Kidney (tissue), 13 donors: ENCODE measurements at regions not wholly inside any gene's neighbourhood (a gene's known extent, or its start where the extent isn't known, plus 50 kb on each side); places are given as distances from the start of the nearest gene placed in this dataset.

Experiments used
- DNase-seq, 5 donors: peaks; one replicate each; pipeline ENCODE4 v3.0.0-alpha.2; 2013 to 2020
- FAIRE-seq: peaks from 2 replicates; lab custom pipeline; 2012; peaks lifted over from hg19 to GRCh38; lab: Jason Lieb, UNC
- H3K27ac ChIP-seq, 2 donors: one replicate each; pipeline ENCODE4 v1.7.0; 2013; ENCODE audit warnings: low read depth in 2 of 2, low read length in 2 of 2, inconsistent platforms in 1 of 2
- H3K27me3 ChIP-seq: one replicate; pipeline ENCODE4 v1.7.1; 2013; ENCODE audit warnings: low read length, inconsistent platforms; ENCODE audit not compliant: control insufficient read depth, insufficient read depth
- H3K36me3 ChIP-seq, 3 donors: one replicate each; pipeline versions ENCODE4 v1.7.0 to v1.7.1; 2013; ENCODE audit warnings: low read length in 3 of 3, control low read depth in 1 of 3, inconsistent platforms in 1 of 3; ENCODE audit not compliant: insufficient read depth in 3 of 3, control insufficient read depth in 2 of 3
- H3K4me1 ChIP-seq, 3 donors: one replicate each; pipeline versions ENCODE4 v1.7.0 to v1.7.1; 2013; ENCODE audit warnings: low read length in 3 of 3, inconsistent platforms in 1 of 3, low read depth in 1 of 3; ENCODE audit not compliant: control insufficient read depth in 2 of 3, insufficient read depth in 2 of 3
- H3K4me3 ChIP-seq, 3 donors: one replicate each; pipeline versions ENCODE4 v1.7.0 to v1.8.1; 2013; ENCODE audit warnings: low read length in 3 of 3, control low read depth in 1 of 3, inconsistent platforms in 1 of 3
- H3K9ac ChIP-seq, 3 donors: one replicate each; pipeline versions ENCODE4 v1.7.0 to v1.7.1; 2013; ENCODE audit warnings: low read length in 3 of 3, control low read depth in 1 of 3, inconsistent platforms in 1 of 3
- H3K9me3 ChIP-seq, 3 donors: one replicate each; pipeline versions ENCODE4 v1.7.0 to v1.7.1; 2013; ENCODE audit warnings: low read length in 3 of 3, control low read depth in 1 of 3, inconsistent platforms in 1 of 3; ENCODE audit not compliant: control insufficient read depth in 2 of 3, insufficient read depth in 1 of 3
- intact Hi-C: fragments of 100-400 bp; cut with DNase I; formaldehyde crosslinking; loops from one replicate; pipeline ENCODE4 v1.11.1; 2022
- TF ChIP-seq, protein P1 (sequence below): IDR thresholded peaks from 3 replicates; pipeline ENCODE4 v1.5.1; 2012; ENCODE audit warnings: mild to moderate bottlenecking, moderate library complexity, borderline replicate concordance; ENCODE audit not compliant: insufficient read depth; ENCODE audit errors: extremely low read depth
- donor health status: control.
- donor health status: control.
- donor health status: control.
- donor health status: control.
- donor health status: control.
- donor health status: DM: yes; HTN: yes; CAD: no.
- donor health status: Normal renal cell carcinoma (clear cell type).

DNA sequence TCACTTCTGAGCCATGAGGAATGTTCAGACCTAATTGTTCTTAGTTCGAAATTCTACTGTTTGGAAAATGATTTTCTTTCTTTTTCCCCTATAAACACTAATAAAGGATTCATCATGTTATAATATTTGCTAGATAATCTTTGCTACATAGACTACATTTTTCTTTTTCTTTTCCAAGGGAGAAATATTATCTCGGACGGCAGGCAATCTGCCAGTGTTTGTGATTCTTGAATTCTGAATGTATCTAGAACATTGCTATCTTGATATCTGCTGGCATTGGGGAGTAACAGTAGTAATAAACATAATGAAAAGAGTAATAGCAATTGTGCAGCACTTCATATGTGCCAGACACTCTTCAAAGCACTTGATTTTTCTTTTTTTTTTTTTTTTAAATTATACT lies 107.7 kb upstream of the ZNF32 start:
- Histone ChIP-seq H3K9ac (no peak overlapping the region), H3K9me3 (no peaks in the 10 kb centered on the region), H3K27ac (no peak overlapping the region), H3K4me1 (no peaks in the 10 kb centered on the region), H3K4me3 (no peak overlapping the region), H3K36me3 (no peaks in the 10 kb centered on the region), H3K27me3 (no peaks in the 10 kb centered on the region)
- no peak for DNase-seq
- FAIRE-seq: no peak
- intact Hi-C loops: no loop called here
- TF ChIP-seq, protein P1, sequence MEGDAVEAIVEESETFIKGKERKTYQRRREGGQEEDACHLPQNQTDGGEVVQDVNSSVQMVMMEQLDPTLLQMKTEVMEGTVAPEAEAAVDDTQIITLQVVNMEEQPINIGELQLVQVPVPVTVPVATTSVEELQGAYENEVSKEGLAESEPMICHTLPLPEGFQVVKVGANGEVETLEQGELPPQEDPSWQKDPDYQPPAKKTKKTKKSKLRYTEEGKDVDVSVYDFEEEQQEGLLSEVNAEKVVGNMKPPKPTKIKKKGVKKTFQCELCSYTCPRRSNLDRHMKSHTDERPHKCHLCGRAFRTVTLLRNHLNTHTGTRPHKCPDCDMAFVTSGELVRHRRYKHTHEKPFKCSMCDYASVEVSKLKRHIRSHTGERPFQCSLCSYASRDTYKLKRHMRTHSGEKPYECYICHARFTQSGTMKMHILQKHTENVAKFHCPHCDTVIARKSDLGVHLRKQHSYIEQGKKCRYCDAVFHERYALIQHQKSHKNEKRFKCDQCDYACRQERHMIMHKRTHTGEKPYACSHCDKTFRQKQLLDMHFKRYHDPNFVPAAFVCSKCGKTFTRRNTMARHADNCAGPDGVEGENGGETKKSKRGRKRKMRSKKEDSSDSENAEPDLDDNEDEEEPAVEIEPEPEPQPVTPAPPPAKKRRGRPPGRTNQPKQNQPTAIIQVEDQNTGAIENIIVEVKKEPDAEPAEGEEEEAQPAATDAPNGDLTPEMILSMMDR: no peak

DNA sequence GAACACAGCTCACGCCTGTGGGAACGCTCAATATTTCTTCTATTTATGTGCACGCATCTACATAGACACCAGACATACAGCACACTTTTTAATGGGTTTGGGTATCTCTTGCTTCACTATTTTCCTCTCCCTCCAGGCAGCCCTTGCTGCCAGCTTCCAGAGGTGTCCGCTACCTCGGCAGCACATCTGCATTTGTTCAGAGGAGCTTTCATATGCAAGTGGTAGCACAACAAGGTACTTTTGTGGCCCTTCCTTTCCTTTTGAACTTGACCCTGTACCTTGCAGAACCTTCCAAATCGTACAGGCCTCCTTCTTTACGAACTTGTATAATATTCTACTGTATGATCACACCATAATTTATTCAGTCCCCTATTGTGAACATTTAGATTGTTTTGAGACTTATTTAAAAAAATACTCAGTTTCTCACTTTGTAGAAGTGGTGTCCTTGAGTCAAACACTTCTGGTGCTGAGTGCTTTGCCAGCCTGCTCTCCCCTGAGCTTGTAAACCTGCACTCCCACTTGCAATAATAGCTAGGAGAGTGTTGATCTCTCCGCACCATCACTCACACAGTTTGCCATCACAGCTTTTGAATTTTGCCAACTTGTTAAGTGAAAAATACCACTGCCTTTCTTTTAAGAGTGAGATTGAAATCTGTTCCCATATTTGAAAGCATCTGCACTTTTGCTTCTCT lies 106.0 kb upstream of the ZNF32 start:
- Histone ChIP-seq H3K4me1 (no peaks in the 10 kb centered on the region), H3K4me3 (no peak overlapping the region), H3K36me3 (no peaks in the 10 kb centered on the region), H3K27ac (no peak overlapping the region), H3K27me3 (no peaks in the 10 kb centered on the region), H3K9ac (no peak overlapping the region), H3K9me3 (no peaks in the 10 kb centered on the region)
- TF ChIP-seq, protein P1: no peak
- intact Hi-C loops: no loop called here
- DNase-seq (no peak), FAIRE-seq (no peak)

DNA sequence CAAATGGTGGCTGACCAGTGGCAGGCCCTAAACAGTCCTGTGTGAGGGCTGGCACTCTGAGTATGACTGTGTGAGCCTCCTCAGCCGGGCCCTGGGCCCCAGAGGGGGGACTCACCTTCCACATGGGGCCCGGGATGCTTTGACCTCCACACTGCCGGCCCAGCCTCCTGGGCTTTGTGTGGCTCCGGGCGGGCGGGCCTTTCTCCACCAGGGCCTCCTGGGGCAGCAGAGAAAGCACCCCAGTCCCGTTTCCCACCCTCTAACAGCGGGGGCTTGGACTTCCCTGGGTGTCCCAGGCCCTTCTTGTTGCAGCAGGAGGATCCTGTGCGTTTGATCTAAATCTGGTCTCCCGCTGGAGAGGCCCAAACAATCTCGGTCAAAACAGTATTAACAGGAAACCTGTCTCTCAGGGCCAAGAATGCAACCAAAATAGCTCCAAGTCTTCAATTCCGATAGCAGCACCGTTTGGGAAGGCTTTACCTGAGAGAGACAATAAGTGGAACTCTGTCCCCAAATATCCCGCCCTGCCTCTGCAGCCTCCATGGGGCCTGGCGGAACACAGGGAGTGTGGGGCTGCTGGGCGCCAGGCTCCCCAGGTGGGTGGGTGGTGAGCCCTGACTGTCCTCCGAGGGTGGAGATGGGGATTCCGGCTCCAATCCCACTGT lies 104.8 kb upstream of the ZNF32 start:
- DNase-seq: no peak
- TF ChIP-seq, protein P1: no peak
- Histone ChIP-seq H3K9me3 (no peaks in the 10 kb centered on the region), H3K36me3 (no peaks in the 10 kb centered on the region), H3K27me3 (no peaks in the 10 kb centered on the region), H3K4me1 (no peaks in the 10 kb centered on the region), H3K9ac (no peak overlapping the region), H3K27ac (no peak overlapping the region), H3K4me3 (no peak overlapping the region)
- FAIRE-seq: no peak
- intact Hi-C loops: no loop called here
